T-helper 22 cell (primary cell): ENCODE measurements at regions not wholly inside any gene's neighbourhood (a gene's known extent, or its start where the extent isn't known, plus 50 kb on each side); places are given as distances from the start of the nearest gene placed in this dataset.
"Not testable (repeated sequence)": the region's sequence is repeated elsewhere in the genome, so short reads cannot be mapped to it uniquely, and the experiment has no call there.

Experiments
- DNase-seq: peaks from one replicate; pipeline ENCODE4 v3.0.0-alpha.2; 2020; ENCODE audit warnings: low read depth

GRCh38 chr4:58871509-58871908, 1761.3 kb upstream of the IGFBP7 start:
- DNase-seq, result no peak

- no peak for DNase-seq
Measured at GRCh38 chr4:58849026-58849425, 1738.8 kb upstream of the IGFBP7 start.

DNA sequence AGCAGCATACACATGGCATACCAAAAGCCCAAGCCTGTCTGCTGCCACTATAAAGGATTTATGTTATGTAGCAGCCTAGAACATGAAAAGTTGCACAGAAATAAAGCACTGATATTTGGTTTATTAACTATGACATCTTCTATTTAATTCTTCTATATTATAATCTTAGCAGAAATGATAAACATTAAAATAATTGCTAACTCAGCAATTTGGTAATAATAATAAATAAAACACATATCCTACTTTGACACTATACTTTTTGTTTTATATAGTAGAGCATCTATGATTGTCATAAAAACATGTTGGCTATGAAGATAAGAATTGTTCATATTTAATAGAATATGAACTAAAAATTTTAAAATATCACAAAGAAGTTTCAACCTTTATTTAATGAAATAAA, 1733.3 kb upstream of the IGFBP7 start:
- no peak for DNase-seq

- DNase-seq, result no peak
Measured at GRCh38 chr4:58833126-58833525, 1722.9 kb upstream of the IGFBP7 start.

GRCh38 chr4:58825278-58825677, 1715.1 kb upstream of the IGFBP7 start:
- no peak for DNase-seq

GRCh38 chr4:58818560-58818959, 1708.4 kb upstream of the IGFBP7 start:
- DNase-seq, result not testable (repeated sequence)

DNA sequence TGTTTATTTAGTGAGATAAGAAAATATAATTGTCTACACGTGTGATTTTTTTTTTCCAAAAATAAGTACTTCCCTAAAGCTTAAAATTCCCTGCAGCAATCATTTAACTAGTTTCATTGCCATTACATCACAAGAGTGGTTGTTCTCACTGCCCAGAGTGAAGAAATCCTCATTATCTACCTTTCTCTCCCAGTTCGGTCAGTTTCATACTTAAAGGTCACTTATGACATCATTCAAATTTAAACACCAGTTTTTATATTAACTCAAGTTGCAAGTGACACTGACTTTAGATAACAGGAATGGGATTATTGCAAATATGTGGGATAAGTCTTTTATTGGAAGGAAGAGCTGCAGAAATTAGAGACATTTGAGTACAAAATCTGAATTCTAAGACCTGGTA, 1699.8 kb upstream of the IGFBP7 start:
- DNase-seq, result no peak

- DNase-seq, result no peak
Measured at GRCh38 chr4:58809366-58809765, 1699.2 kb upstream of the IGFBP7 start.

GRCh38 chr4:58808817-58809216, 1698.6 kb upstream of the IGFBP7 start:
- no peak for DNase-seq

- DNase-seq, result no peak
Measured at GRCh38 chr4:58807843-58808615, 1697.8 kb upstream of the IGFBP7 start.

GRCh38 chr4:58776627-58777026, 1666.4 kb upstream of the IGFBP7 start:
- no peak for DNase-seq

GRCh38 chr4:58767598-58767997, 1657.4 kb upstream of the IGFBP7 start:
- DNase-seq, result no peak

DNA sequence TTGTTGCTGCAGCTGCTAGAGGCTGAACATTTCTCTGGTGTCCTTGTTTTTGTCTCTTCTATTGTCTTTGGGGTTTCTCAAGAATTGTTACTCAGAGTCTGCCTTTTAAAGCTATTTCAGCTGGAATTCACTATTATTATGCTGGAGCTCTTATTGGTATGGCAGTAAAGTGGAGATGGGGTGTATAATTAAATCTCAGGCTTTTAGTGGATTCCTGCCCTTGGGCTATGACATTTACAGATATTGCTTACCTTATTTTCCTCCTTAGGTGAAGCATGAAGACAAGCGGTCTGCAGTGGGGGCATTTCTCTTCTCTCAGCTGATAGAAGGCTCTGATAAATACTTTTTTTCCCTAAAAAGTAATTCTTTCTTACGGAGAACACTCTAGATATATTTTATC, 1656.6 kb upstream of the IGFBP7 start:
- no peak for DNase-seq

DNA sequence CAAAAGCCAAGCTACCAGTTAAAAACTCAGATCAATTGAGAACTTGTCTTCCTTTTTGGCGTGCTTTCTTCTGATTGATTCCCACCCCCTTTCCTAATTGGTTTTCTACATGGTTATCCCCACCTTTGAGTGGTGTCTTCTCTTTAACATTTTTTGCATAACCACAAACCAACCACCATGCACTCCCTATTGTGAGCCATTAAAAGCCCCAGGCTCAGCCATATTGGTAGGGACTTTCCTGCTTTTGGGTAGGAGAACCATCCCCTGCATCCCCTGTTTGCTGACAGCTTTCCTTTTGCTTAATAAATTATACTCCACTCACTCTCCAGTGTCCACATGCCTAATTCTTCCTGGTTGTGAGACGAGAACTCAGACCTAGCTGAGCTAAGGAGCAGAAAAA, 1651.4 kb upstream of the IGFBP7 start:
- no peak for DNase-seq

DNA sequence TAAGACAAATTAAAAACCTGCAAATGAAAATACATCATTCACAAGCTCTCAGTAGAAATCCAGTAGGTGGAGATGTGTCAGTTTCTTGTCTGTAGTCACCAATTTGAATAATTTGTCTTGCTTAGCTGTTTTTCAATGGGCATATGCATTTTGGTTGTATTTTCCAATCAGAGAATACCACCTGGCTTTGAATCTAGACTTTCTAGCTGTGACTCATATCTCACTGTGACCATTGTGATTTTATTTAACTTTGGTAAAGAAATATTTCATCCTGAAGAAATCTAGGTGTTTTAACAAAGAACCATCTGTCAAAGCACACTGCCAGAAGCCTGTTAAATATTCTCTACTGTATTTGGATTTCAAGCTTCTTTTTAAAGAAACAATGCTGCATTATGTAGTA, 1650.6 kb upstream of the IGFBP7 start:
- DNase-seq, result no peak

- no peak for DNase-seq
Measured at GRCh38 chr4:58760100-58760499, 1649.9 kb upstream of the IGFBP7 start.

- no peak for DNase-seq
Measured at GRCh38 chr4:58749206-58749605, 1639.0 kb upstream of the IGFBP7 start.

- no peak for DNase-seq
Measured at GRCh38 chr4:58740897-58741296, 1630.7 kb upstream of the IGFBP7 start.

DNA sequence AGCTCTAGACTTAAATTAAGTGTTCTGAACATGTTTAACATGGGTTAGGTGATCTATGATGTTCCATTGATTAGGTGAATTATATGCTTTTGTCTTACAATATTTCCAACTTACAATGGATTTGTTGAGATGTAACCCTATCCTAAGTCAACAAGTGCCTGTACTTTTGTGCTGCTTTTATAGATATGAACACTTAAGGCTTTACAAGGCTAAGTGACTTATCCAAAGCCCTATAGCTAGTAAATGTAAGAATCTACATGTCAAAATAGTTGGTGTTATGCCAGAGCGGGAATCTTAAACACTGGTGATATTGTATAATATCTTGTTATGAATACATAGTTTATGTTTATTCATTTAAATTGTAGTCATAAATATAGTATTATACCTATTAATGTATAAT, 1629.1 kb upstream of the IGFBP7 start:
- DNase-seq, result no peak

DNA sequence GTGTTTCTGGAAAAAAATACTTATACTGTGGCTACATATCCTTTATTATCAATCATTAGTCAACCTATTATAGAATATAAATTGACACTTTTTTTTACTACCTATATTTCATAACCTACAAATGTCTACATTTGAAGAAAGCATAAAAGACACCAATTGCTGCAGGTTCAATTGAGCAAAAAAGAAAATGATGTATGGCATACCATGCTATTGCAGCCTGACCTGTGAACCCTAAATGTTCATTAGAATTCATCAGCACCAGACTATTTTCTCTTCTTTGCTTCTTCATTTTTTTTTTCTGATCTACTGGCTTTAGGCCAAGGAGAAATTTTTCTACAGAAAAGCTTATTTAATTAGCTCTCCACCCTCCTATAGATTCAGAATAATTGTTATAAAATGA, 1628.2 kb upstream of the IGFBP7 start:
- DNase-seq, result no peak

DNA sequence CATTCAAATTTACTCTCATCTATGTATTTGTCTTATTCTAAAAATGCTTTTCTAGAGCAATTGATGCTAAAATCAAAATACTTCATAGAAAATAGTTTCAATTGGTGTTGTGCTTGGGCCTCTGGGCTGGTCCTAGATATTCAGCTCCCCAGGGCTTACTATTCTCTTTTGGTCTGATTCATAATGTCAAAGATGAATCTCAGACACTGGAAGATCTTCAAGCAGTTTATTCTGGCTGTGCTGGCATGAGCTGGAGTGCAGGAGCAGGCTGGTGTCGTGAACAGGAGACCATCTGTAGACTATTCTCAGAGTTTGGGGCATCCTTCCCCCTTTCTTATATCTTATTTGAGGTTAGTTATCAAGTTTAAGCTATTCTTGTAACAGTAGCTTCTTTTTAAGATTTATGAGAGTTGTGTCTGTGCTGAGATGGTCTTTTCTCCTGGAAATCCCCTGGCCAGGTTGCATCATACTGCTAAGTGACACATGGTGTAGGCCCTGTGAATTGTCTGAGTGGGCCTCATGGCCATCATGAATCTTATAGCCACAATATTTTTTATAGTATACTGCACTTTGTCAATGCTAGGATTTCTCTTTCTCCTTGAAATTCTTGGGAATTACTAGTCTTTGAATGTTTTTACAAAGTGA, 1624.0 kb upstream of the IGFBP7 start:
- DNase-seq, result no peak

DNA sequence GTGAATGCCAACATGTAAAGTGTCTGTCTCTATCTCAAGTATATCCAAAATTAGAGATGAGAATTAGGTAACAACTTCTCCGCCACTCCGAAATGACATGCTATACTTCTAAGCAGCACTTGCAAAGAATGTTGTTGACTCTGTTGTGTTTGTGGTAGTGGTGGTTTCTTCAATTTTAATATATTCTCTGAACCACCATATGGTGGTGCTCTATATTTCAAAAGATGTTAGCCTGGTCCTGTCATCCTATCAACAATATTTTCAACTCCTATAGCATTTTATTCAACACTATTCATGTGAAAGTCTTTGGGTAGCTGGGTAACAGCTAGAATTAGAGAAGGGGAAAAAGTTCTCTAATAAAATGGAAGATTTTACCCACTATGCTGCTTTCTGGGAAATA, 1622.8 kb upstream of the IGFBP7 start:
- DNase-seq, result no peak

GRCh38 chr4:58723954-58724353, 1613.8 kb upstream of the IGFBP7 start:
- no peak for DNase-seq

DNA sequence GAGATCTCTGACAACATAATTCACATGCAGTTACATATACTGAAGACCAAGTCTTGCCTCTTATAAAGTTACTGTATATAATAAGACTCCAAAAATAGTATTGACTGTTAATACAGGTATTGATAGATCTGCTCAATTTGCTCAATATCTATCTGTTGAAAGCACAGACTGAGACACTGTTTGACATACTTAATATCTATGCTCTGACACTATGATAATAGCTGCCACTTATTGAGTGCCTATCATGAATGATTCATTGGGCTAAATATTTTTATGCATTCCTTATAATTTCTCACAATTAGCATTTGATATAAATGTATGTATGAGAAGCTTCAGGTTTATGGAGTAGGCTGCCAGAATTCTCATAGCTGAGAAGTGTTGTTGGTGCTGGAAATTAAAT, 1600.9 kb upstream of the IGFBP7 start:
- no peak for DNase-seq
